Spleen (tissue), 11 donors: ENCODE measurements at regions not wholly inside any gene's neighbourhood (a gene's known extent, or its start where the extent isn't known, plus 50 kb on each side); places are given as distances from the start of the nearest gene placed in this dataset.
"Not testable (repeated sequence)": the region's sequence is repeated elsewhere in the genome, so short reads cannot be mapped to it uniquely, and the experiment has no call there.

Source experiments
- DNase-seq: peaks from one replicate; pipeline ENCODE4 v3.0.0-alpha.2; 2020
- H3K27ac ChIP-seq, 8 donors: fragments of 200-600 bp; sonication (generic) in 7 of 8; 1 replicate in 4 of 8; 2 replicates in 4 of 8; pipeline versions ENCODE4 v1.5.0 to v1.8.0; 2016 to 2021; ENCODE audit warnings: inconsistent platforms in 4 of 8, mild to moderate bottlenecking in 4 of 8, moderate library complexity in 1 of 8
- H3K27me3 ChIP-seq, 7 donors: fragments of 200-600 bp; sonication (generic) in 6 of 7; replicated peaks in 1 of 7; 1 replicate in 4 of 7; 2 replicates in 3 of 7; pipeline versions ENCODE4 v1.5.0 to v1.8.0; 2016 to 2021; ENCODE audit warnings: inconsistent platforms in 3 of 7, mild to moderate bottlenecking in 1 of 7
- H3K36me3 ChIP-seq, 6 donors: fragments of 200-600 bp; sonication (generic) in 5 of 6; 1 replicate in 4 of 6; 2 replicates in 2 of 6; pipeline versions ENCODE4 v1.5.0 to v1.8.0; 2016 to 2021; ENCODE audit warnings: inconsistent platforms in 2 of 6
- H3K4me1 ChIP-seq, 6 donors: fragments of 200-600 bp; sonication (generic) in 5 of 6; 1 replicate in 3 of 6; 2 replicates in 3 of 6; pipeline versions ENCODE4 v1.5.0 to v1.8.0; 2016 to 2021; ENCODE audit warnings: inconsistent platforms in 3 of 6
- H3K4me3 ChIP-seq, 8 donors: fragments of 200-600 bp; sonication (generic) in 7 of 8; 1 replicate in 4 of 8; 2 replicates in 4 of 8; pipeline versions ENCODE4 v1.5.0 to v1.8.0; 2016 to 2021; ENCODE audit warnings: inconsistent platforms in 4 of 8, mild to moderate bottlenecking in 4 of 8, moderate library complexity in 2 of 8
- H3K9me3 ChIP-seq, 8 donors: fragments of 200-600 bp; sonication (generic) in 7 of 8; 1 replicate in 4 of 8; 2 replicates in 4 of 8; pipeline versions ENCODE4 v1.5.0 to v1.8.0; 2016 to 2021; ENCODE audit warnings: inconsistent platforms in 4 of 8
- CTCF ChIP-seq, 11 experiments: fragments of 200-600 bp in 7 of 11; fragments of 450-650 bp in 4 of 11; sonication (generic) in 4 of 11; IDR thresholded peaks in 8 of 11; conservative IDR thresholded peaks in 3 of 11; 1 replicate in 7 of 11; 2 replicates in 4 of 11; pipeline versions ENCODE4 v1.4.0 to v1.8.0; 2016 to 2021; ENCODE audit warnings: antibody characterized with exemption in 11 of 11, inconsistent platforms in 4 of 11, mild to moderate bottlenecking in 1 of 11
- POLR2A ChIP-seq, 3 donors: fragments of 450-650 bp; IDR thresholded peaks; one replicate each; pipeline ENCODE4 v1.5.1; 2017; ENCODE audit warnings: antibody characterized with exemption in 3 of 3, mild to moderate bottlenecking in 1 of 3
- POLR2AphosphoS5 ChIP-seq, 3 donors: sonication (generic); formaldehyde crosslinking; IDR thresholded peaks; one replicate each; pipeline ENCODE4 v1.5.1; 2017; ENCODE audit warnings: antibody characterized with exemption in 3 of 3
- WGBS, 5 donors: extraction: QIAGEN DNeasy Blood & Tissue Kit in 3 of 5; methylation state at CpG; one replicate each; pipeline versions ENCODE4 v1.1.5 to v1.1.7; 2013 to 2018; 5-methylcytosine and 5-hydroxymethylcytosine counted together
- intact Hi-C: fragments of 100-400 bp; cut with DNase I; formaldehyde crosslinking; loops from one replicate; pipeline ENCODE4 v1.15.0; 2023; ENCODE audit warnings: low total_unique reads
- small RNA-seq, 4 donors: library from RNA; depleted of rRNA; stranded (forward); fragments of <200 nt; gene quantifications; one replicate each; pipeline ENCODE3, GENCODE V24; 2016
- donor health status: healthy with polysubstance abuse.
- donor health status: DM: no; HTN: no; CAD: no; lungs with moderate emphysema.
- donor health status: DM: no; HTN: no; CAD: no.
- donor health status: Bipolar disorder and iron deficiency.
- donor health status: healthy.
- donor health status: DM: no; HTN: no; CAD: no.
- donor health status: DM: yes; HTN: yes; CAD: no.

- no peaks in the 10 kb centered on the region for H3K36me3 ChIP-seq
- WGBS, 5 donors = 28 to 51% (median 36%) methylated on average over 1 of the region's 1 CpG
- no peak overlapping the region for H3K27ac ChIP-seq
- TF ChIP-seq POLR2AphosphoS5 (IDR thresholded peaks at IDR 0.05) (no peak), CTCF (IDR thresholded peaks at IDR 0.05 in 8 of 11, conservative IDR thresholded peaks at IDR 0.05 in 3 of 11) (no peak), POLR2A (IDR thresholded peaks at IDR 0.05) (no peak)
- no peaks in the 10 kb centered on the region for H3K4me1 ChIP-seq
- intact Hi-C loops = no loop called here
- no peaks in the 10 kb centered on the region for H3K9me3 ChIP-seq
- no peak overlapping the region for H3K4me3 ChIP-seq
- no peak for DNase-seq
- no peaks in the 10 kb centered on the region for H3K27me3 ChIP-seq
Measured at GRCh38 chr18:14189858-14190257, 57.6 kb upstream of the ZNF519 start.

- H3K9me3 ChIP-seq, intact Hi-C loops, H3K4me3 ChIP-seq, H3K27ac ChIP-seq, H3K4me1 ChIP-seq, DNase-seq, H3K27me3 ChIP-seq, H3K36me3 ChIP-seq: not testable (repeated sequence)
- WGBS, 5 donors = 75 to 95% (median 90%) methylated on average over 4 of the region's 4 CpGs
Measured at GRCh38 chr18:14188751-14189406, 56.6 kb upstream of the ZNF519 start.

Small RNAs in the stretch of these regions (small RNA-seq; reads per million reads assigned to genes)
- gene RNU6-316P = 0 reads per million in 4 donors
